Stimulated activated CD4-positive, alpha-beta T cell treated with anti-CD3 and anti-CD28 coated beads, TNF-alpha, amount 100 ng/mL, for 4 hours (primary cell): ENCODE measurements at regions not wholly inside any gene's neighbourhood (a gene's known extent, or its start where the extent isn't known, plus 50 kb on each side); places are given as distances from the start of the nearest gene placed in this dataset.

Experiments
- DNase-seq, 3 experiments: peaks; one replicate each; pipeline ENCODE4 v3.0.0-alpha.2; 2020; ENCODE audit warnings: low read depth in 3 of 3

DNA sequence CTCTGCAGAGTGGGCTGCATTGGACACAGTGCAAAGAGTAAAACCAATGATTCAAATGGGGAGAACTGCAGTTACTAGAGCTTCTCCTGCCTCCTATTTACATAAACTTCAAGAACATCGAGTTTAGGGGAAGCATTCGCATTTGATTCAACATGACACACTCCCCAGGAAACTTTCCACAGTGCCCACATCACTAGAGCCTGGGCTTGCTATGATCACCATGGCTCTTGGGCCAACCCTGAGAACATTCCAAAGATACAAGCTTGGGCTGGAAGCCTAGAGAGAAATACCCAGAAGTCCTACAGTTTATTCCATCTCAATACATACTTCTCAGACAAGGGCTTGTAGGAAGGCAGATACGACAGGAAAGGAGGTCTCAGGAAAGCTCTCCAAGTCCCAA lies 337.9 kb downstream of the CD83 start:
- no peak for DNase-seq

DNA sequence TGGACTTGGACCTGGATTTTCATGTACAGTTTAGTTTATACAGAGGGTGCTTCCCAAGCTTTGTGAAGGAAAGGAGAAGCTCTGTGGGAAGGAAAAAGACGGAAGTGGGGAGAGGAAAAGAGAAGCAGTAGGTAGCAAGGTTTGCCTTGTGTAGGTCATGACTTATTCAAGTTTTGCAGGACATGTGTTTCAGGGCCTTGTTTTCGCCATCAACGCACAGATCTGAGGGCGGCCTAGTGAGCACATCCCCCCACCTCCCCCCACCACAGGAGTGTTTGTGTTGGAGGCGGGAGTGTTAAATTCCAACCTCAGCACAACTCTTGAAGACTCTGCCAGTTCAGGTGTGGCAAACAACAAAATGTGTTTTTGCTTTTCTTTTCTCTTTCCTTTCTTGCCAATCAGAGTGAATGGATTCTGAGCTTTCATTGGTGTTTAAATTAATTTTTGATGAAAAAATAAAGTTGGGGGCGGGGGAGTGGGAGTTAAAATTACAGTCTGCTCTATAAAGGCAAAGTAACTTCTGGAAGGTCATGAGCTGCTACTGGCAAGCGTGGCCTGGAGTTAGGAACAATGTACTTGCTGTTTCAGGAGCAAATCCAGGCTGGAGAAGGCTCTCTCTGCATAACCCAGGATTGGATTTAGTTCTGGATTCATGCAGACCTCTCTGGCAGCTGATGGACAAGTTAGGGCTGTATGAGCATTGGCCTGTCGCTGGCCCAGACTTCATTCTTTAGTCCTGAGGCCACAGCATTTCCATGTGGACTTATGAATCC lies 338.5 kb downstream of the CD83 start:
- DNase-seq: no peak

DNA sequence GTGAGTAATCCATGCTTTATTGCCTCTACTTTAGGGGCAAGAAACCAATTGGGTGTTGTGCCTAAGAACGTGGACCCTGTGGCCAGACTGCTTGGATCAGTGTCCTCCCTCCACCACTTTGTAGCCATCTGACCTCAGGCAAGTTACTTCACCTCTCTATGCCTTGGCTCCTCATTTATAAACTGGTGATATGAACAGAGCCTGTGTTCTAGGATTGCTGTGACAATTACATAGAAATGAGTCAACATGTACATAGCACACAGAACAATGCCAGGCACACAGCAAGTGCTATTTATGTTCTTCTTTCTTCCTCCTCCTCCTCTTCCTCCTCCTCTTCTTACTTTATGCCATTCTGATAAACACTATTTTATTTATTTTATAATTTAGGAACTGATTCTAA lies 339.4 kb downstream of the CD83 start:
- DNase-seq: no peak

DNA sequence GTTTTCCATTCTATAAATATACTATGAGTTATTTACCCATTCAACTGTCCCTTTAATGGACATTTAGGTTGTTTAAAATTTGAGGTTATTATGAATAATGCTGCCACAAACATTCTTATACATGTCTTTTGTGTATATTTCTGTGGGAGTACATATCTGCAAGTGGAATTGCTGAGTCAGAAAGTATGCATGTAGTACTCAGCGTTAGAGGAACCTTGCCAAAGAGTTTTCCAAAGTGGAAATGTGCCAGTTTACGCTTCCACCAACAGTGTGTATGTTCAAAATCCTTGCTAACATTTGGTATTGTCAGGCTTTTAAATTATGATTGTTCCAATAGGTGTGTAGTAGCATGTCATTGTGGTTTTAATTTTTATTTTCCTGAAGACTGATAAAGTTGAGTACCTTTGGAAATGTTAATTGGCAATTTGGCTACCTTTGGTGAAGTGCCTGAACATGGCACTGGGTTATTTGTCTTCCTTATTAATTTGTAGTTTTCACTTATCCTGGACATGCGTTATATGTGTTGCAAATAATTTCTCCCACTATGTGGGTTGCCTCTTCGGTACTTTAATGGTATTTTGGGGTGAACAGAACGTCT lies 341.2 kb downstream of the CD83 start:
- DNase-seq: no peak

DNA sequence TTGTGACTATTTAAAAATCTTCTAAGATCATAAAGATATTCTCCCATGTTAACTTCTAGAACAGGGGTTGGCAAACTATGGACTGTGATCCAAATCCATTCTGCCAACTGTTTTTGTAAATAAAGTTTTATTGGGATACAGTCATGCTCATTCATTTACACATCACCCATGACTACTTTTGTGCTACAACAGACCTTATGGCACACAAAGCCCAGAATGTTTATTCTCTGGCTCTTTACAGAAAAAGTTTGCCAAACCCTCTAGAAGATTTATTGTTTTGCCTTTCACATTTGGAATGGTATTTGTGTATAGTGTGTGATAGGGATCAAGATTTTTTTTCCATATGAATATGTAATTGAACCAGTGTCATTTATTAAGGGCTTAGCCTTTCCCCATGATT lies 341.7 kb downstream of the CD83 start:
- no peak for DNase-seq

DNA sequence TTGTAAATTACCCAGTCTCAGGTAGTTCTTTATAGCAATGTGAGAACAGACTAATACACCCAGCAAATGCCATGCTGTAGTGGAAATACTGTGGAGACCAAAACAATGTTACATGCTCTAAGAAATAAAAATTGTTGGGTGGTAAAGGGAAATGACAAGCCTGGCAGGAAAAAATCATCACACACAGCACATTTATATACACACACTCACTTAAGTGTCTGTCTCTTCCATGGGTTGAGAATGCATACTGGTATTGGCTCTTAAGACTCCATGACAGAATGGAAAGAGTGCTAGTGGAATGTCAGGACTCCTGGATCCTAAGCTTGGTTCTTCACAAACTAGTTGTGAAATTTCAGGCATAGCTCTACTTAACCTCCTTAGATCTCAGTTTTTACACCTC lies 343.0 kb downstream of the CD83 start:
- no peak for DNase-seq

DNA sequence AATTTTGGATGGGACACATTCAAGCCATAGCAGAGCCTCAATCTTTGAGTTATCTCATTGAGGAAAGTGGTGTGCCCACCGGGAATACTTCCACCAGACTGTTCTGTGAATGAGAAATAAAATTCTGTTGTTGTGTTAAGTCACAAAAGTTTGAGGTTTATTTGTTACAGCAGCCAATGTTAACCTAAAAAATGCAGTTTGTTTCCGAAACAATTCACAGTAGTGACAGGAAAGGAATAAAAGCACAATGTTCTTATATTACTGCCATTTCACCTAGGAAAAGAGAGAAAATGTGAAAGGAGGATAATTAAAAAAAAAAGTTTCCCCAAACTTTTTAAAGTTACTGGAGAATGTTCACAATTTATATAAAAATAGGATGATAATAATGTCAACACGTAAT lies 344.6 kb downstream of the CD83 start:
- no peak for DNase-seq

DNA sequence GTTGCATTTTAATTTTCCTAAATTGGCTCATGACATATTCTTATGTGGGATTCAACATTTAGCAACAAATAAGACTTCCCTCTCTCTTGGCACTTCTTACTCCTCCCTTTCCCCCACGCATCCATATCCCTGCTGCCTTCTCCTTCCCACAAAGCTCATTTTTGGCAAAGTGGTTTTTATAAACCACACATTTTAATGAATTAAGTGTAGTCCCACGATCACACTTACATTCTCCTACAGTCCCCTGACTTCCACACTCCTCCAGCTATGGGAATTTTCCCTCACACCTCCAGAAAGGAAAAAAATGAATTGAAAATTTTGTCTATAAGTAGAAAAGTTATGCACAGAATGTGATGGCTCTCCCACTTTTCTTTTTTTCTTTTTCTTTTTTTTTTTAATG lies 345.0 kb downstream of the CD83 start:
- no peak for DNase-seq

DNA sequence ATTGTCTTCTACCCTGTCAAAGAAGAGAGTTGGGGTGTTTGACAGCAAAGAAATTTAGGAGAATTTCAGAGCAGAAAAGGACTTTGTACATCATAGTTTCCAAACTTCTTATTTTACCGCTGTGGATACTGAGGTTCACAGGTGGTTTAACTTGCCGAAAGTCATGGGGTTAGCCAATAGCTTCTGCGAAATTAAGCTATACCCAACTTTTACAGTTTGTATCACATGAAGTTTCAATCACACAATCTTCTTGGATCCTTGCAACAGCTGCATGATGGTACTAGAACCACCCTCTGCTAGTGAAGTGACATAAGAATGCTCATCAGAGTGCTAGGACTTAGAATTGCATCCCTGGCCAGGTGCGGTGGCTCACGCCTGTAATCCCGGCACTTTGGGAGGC lies 345.5 kb downstream of the CD83 start:
- no peak for DNase-seq

DNA sequence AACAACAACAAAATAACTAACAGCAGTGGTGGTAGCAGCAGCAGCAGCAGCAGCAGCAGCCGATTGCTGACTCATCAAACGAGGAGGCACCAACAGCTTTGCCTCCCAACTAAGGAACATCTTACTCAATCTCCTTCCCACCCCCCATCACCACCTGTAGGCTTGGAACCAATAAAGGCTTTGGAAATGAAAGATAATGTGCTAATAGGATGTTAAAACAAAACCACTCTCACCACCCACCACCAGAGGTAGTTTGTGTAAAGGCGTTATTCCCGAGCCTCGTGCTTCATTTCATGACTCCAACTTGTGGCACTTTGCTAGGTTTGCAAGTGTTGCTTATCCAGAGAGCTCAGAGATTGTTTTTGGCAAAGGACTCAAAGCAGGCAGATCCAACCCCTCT lies 346.5 kb downstream of the CD83 start:
- no peak for DNase-seq

DNA sequence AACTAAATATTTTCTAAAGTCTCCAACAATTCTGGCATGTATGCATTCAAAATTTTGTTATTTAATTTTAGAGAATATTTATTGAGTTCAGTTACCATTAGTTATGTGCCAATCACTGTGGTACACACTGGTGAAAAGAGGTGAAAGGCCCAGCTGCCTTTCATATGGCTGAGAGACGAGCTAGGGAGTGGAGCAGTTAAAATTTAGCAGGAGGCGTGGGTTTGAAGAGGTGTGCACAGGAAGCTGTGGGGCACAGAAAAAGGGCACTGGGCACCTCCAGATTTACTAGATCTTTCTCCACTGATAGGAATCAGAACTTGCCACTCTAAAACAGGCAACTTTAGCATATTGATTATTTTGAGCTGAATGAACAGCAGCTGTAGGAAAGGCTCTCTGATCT lies 347.1 kb downstream of the CD83 start:
- no peak for DNase-seq

DNA sequence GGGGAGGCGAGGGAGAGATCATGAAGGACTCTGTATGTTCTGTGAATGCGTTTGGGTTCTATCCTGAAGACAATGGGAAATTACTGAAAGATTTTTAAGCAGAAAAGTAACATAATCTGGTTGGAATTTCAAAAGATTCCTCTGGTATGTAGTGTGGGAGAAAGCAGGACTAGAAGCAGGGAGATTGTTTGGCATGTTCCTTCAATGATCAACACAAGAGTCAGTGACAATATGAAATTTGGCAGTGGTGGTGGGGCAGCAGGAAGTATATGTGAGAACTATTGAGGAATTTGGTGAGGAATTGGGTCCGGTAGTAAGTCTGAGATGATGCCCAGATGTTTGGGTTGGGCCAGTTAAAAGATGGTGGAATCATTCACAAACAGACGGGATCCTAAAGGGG lies 348.7 kb downstream of the CD83 start:
- no peak for DNase-seq

DNA sequence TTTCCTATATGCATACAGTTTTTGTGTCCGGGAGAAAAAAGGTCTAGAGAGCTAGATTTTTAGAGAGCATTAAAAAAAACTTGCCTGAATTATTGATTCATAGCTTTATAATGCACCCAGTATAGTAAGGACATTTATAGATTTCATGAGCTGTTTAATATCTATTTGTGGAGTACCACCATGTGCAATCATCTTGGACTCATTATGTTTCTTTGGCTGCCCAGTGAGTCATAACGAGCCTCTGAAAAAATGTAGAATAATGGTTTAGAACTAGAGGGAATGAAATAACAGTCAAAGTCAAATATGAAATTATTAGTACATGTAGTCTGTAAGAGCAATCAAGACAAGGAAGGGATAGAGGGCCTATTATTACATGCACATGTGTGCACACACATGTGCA lies 350.0 kb downstream of the CD83 start:
- no peak for DNase-seq

DNA sequence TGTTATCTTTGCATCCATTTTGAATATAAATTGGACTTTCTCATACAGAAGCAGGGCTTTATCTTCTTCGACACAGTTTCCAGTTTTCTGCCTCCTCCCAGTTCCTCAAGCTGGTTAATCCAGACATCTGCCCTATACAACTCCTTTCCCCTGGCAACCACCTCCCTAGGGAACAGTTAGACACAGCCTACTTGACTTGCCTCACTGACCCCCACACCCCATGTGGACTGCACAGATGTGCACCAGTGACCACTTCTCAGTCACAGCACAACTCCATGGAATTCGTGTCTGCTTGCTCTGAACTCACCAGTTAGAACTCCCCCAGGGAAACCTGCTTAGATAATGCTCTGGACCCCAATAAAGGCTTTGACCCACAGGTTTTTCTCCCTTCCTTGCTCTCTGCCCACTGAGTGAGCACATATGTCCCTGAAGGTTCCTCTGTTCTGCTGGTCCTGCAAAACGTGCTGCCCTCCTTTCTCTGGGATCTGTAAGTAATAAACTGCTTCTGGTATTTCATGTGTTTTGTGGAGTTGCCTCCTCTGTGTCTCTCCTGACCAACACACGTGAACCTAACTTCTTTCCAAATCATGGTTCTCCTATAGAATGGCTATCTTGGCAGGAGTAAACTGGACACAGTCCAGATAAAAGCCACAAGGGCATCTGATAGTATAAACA lies 351.2 kb downstream of the CD83 start:
- DNase-seq: no peak

DNA sequence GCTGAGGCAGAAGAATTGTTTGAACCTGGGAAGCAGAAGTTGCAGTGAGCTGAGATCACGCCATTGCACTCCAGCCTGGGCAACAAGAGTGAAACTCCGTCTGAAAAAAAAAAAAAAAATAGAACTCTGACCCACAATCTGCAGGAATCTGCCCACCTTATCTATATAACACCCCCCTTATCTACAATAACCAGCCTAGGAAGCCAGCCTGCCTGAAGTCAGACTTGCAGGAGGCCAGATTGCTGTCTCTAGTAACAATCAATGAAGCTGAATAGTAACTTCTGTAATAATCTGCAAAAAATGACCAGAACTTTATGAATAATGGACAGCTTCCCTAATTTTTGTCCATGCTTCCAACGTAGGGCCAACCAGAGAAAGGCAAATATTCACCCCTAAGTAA lies 352.5 kb downstream of the CD83 start:
- DNase-seq: no peak

DNA sequence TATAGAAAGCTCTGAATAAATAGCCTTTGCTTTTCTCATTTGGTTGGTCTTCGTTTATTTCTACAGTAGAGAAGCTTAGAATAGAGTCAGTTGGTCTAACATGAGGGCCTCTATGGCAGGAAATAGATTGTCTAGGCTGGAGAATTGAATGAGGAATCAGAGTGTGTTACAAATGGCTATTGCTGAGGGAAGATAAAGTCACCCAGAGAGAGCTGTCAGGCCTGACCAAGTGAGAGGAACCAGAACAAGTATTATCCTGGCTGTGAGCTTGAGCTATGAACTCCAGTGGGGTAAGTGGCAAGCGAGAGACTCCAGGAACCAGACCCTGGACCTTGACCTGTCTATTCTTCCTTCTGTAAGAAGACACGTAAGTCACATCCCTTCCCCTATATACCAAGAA lies 353.1 kb downstream of the CD83 start:
- DNase-seq: no peak

DNA sequence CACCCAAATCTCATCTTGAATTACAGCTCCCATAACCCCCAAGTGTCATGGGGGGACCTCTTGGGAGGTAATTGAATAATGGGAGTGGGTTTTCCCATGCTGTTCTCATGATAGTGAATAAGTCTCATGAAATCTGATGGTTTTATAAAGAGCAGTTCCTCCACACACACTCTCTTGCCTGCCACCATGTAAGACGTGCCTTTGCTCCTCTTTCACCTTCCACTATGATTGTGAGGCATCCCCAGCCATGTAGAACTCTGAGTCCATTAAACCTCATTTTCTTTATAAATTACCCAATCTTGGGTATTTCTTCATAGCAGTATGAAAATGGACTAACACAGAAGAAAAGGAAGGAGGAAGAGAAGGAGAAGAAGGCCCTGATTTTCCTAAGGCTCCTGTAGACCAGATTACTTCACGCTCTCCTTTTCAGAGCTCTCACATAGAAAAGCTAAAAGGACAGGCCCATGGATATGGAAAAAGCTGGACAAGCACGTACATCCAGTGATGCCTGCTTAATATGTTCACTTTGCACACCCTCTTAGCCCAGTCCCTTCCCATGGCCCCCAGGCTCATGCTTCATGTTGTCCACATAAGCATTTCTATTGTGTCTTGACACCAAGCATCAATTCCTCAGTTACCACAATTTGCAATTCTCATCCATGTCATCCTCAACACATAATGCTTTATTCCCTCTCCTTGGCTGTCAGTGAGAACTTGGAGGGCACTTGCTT lies 354.8 kb downstream of the CD83 start:
- DNase-seq: no peak

DNA sequence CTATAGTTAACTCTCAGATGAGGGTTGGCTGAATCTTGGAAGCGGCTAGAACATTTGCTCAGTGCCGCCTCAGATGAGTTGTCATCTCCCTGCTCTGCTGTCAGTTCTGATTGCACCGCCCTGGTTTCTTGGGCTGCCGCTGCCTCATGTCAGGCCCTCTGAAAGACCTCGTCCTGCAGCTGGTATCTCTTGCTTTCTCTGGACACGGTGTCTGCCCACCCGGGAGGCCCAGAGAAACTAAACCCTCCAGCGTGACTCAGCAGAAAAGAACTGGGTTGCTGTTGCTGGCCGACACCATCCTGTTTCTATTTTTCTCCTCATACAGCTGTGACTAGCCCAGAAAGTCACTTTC lies 355.4 kb downstream of the CD83 start:
- no peak for DNase-seq

DNA sequence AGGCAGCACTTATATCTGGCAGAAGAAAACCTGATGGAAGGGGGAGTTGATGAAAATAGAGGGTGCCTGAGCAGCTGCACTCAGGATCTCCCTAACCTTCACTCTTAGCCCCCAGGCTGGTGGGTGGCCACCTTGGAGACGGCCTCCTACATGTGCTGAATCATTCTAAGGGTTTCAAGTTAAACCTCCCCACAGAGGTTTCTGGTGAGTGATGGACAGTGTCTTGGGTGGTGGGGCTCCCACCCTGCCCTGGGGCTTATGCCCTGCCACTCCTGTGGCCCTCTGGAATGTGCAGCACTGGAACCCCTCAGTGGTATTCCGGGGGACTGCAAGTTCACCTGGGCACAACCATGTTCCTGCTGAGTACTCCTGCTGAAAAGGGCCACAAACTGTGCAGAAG lies 357.2 kb downstream of the CD83 start:
- no peak for DNase-seq

DNA sequence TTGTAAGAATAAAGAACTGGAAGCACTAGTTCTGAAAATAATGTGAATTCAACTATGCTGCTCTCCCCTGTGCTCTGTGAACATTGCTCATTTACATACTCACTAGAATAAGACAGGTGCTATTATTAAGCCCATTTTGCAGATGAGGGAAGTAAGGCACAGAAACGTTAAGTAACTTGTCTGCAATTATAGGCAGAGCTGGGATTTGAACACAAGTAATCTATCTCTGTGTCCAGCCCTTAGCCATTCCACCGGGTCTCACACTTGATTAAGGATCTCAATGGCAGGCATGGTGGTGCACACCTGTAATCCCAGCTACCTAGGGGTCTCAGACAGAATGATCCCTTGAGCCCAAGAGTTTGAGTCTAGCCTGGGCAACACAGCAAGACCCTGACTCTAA lies 357.7 kb downstream of the CD83 start:
- no peak for DNase-seq

DNA sequence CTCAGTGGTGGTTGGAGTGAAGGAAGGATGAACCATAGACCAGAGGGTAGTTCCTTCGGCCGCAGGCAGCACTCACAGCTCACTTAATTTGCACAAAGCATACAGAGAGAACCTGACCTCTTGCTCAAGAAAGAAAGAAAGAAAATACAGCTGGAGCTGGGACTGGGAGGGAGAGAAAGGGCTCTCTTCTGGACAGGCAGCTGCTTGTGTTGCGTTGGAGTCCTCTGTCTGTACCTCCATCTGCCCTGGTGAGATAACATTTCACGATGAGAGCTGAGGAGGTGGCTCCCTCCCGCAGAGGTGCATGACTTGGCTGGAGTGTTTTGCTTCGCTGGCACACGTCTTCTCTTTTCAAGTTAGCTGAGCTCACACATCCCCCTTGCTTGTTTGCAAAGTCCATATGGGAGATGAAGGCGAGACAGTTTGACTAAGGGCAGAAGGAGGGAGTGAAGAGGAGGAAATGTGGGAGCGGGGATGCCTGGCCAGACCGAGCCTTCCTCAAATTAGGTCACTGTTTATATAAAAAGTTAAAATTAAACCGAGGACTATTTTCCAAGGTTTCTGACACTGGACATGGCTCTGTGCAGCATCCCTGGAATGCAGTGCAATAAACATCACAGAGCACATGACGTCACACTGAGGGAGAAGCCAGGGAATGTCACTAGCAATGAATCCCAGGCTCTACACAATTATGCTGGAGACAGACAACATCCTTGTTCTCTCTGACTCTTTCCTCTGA lies 359.4 kb downstream of the CD83 start:
- DNase-seq: no peak

DNA sequence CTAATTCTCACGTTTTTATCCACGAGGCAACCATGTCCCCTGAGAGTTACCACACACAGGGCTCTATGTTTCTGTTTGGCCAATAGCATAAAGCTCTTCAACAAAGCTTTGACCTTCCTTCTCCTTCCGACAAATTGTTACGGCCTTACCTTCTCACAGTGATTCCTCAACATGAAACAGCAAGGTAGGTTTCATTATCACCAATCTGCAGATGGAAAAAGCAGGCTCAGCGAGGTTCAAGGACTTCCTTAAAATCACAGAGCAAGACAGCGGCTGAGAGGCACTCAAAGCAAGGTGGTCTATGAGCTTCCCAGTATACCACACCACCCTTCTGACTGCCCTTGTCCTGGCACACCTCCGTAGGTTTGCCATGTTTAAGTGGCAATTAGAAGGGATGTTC lies 360.0 kb downstream of the CD83 start:
- DNase-seq: no peak
